GM12864 (cell line): ENCODE measurements at regions not wholly inside any gene's neighbourhood (a gene's known extent, or its start where the extent isn't known, plus 50 kb on each side); places are given as distances from the start of the nearest gene placed in this dataset.

ENCODE experiments used
- DNase-seq: peaks from one replicate; pipeline ENCODE4 v3.0.0-alpha.2; 2011; ENCODE audit warnings: low read depth
- H3K4me3 ChIP-seq: 2 replicates; pipeline ENCODE4 v1.5.1; 2011; ENCODE audit warnings: mild to moderate bottlenecking, low read depth, low read length, control low read depth
- TF ChIP-seq, protein P1 (sequence below): IDR thresholded peaks from 2 replicates; pipeline ENCODE4 v1.5.1; 2011; ENCODE audit warnings: low read depth, mild to moderate bottlenecking, moderate library complexity, low read length, control low read depth, inconsistent platforms; ENCODE audit errors: missing control alignments

DNA sequence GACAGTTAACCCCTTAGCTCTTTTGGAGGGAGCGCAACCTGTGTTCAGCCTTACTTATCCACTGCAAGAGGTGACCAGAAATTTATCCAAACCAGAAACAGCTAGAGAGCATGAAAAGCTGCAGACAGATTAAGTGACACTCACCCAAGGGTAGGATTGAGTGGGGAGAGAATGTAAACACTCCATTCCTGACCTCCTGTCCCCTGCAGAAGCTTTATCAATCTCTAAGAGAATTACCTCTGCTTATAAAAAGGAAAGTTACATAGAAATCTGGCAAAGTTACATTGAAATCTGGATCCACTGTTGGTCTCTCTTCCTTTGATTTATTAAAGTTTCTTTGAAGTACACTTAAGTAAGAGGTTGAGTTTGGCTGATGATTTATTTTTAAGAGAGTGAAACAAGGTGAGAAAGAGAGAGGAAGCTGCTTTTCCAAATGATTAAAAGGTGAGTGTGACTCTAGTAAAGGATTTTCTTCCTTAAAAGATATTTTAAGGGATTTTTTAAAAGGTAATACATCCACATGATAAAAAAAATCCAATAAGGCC is 112.3 kb downstream of the ANAPC4 start:
- no peak for DNase-seq
- TF ChIP-seq, protein P1, sequence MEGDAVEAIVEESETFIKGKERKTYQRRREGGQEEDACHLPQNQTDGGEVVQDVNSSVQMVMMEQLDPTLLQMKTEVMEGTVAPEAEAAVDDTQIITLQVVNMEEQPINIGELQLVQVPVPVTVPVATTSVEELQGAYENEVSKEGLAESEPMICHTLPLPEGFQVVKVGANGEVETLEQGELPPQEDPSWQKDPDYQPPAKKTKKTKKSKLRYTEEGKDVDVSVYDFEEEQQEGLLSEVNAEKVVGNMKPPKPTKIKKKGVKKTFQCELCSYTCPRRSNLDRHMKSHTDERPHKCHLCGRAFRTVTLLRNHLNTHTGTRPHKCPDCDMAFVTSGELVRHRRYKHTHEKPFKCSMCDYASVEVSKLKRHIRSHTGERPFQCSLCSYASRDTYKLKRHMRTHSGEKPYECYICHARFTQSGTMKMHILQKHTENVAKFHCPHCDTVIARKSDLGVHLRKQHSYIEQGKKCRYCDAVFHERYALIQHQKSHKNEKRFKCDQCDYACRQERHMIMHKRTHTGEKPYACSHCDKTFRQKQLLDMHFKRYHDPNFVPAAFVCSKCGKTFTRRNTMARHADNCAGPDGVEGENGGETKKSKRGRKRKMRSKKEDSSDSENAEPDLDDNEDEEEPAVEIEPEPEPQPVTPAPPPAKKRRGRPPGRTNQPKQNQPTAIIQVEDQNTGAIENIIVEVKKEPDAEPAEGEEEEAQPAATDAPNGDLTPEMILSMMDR, result no peak
- no peak overlapping the region for H3K4me3 ChIP-seq

DNA sequence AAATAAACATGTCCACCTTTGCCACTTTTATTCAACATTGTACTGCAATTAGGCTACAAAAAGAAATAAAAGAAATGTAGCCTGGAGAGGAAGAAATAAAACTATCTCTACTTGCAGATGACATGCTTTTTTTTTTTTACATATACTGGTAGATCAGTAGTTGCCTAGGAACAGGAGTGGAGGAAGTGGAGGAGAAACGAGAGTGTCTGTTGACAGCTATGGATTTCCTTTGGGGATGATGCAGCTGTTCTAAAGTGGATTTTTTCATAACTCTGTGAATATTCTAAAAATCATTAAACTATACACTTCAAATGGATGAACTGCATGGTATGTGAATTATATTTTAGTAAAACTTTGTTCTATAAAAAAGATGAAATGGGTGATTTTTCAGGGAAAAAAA is 116.4 kb downstream of the ANAPC4 start:
- no peak for DNase-seq
- no peak overlapping the region for H3K4me3 ChIP-seq
- TF ChIP-seq, protein P1, result no peak

DNA sequence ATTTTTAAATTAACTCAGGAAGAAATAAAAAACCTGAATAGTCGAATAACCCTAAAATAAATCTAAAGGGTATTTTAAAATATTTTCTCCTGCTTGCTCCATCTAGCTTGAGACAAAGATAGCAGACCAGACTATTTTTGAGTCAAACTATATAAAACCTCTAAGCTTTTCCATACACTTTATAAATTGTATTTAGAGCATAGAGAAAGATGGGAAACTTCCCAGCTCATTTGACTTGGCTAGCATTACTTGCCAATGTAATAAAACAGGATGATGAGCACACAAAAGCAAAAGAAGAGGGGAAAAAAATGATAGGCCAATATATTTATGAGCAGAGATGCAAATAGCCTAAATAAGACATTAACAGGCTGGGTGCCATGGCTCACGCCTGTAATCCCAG is 117.1 kb downstream of the ANAPC4 start:
- DNase-seq, result no peak
- TF ChIP-seq, protein P1, result no peak
- no peak overlapping the region for H3K4me3 ChIP-seq

DNA sequence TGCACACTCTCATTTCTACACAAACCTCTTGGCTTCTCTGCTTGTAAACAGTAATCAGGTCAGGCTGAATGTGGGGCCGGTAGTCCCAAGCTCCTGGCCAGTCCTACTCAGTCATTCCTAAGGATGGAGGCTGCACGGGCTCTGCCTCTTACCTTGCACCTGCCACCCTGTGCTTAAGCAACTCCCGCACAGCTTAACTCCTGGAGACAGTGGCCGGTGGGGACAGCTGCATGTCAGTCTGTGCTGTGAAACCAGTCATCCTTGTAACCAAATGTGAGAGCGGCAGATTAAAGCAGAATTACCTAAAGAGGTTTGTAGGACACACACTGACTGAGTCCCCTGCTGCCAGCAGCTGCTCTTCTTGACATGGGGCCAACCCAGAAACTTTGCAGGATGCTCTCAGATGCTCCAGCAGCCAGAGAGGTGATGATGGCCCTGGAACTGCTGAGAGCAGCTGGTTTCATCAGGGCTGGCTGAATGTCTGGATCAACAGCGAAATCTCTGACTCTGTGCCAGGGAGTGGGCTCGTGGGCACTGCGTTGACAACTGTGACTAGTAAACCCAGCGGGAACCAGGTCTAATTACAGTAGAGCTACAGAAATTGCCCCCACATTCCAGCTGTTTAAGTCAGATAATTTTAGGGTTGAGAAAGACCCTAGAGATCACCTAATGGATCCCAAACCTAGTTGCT is 123.7 kb downstream of the ANAPC4 start:
- no peak overlapping the region for H3K4me3 ChIP-seq
- no peak for DNase-seq
- TF ChIP-seq, protein P1, result no peak

DNA sequence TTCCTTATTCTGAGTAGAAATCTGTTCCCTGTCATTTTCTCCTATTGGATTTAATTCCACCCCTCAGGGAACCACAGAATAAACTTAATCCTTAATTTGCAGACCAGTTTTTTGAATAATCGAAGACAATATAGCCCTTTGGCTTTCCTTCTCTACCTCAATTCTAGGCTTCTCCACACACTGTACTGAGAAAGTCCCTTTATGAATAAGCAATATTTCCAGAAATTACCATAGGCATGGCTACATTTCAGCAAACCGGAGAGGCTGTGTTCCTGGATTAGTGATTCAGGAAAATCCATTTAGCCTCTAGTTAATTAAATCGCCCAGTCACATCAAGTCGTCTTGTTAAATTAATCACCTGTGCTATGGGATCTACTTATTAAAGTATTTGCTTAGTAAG is 125.1 kb downstream of the ANAPC4 start:
- TF ChIP-seq, protein P1, result no peak
- H3K4me3 ChIP-seq, result no peak overlapping the region
- DNase-seq, result no peak

DNA sequence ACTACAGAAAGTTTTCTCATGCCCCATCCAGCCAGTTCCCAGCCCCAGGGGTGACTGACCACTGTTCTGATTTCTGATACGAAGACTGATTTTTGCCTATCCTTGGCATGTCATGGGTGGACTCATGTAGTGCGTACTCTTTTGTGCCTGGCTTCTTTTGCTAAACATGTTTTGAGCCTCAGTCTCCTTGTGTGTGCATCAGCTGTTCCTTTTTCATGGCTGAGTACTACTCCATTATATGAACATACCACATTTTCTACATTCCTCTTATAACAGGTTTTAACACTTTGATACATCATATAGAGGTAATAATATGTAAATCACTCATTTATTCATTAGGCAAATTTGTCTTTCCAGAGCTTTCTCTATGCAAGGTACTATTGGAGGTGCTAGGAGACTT is 126.7 kb downstream of the ANAPC4 start:
- TF ChIP-seq, protein P1, result no peak
- no peak for DNase-seq
- H3K4me3 ChIP-seq, result no peak overlapping the region
